Coronary artery (tissue), 2 donors: ENCODE measurements at regions not wholly inside any gene's neighbourhood (a gene's known extent, or its start where the extent isn't known, plus 50 kb on each side); places are given as distances from the start of the nearest gene placed in this dataset.

Source experiments
- DNase-seq: peaks from one replicate; pipeline ENCODE4 v3.0.0-alpha.2; 2017; ENCODE audit warnings: low spot score
- H3K27ac ChIP-seq, 2 donors: fragments of 200-600 bp; sonication (generic); one replicate each; pipeline ENCODE4 v1.5.1; 2016 to 2019
- H3K4me3 ChIP-seq: fragments of 200-600 bp; sonication (generic); 2 replicates; pipeline ENCODE4 v1.5.1; 2016; ENCODE audit warnings: mild to moderate bottlenecking, moderate library complexity
- CTCF ChIP-seq: fragments of 200-600 bp; sonication (generic); IDR thresholded peaks from one replicate; pipeline ENCODE4 v1.5.1; 2019; ENCODE audit warnings: antibody characterized with exemption

GRCh38 chr5:4738298-4738697 lies 401.8 kb upstream of the ADAMTS16 start:
- TF ChIP-seq CTCF, result no peak
- no peak for DNase-seq
- no peak overlapping the region for H3K4me3 ChIP-seq
- no peak overlapping the region for H3K27ac ChIP-seq

GRCh38 chr5:4740156-4740555 lies 400.0 kb upstream of the ADAMTS16 start:
- DNase-seq, result no peak
- no peak for TF ChIP-seq CTCF
- no peak overlapping the region for H3K27ac ChIP-seq
- no peak overlapping the region for H3K4me3 ChIP-seq

GRCh38 chr5:4758550-4758949 lies 381.6 kb upstream of the ADAMTS16 start:
- no peak for TF ChIP-seq CTCF
- no peak for DNase-seq
- H3K4me3 ChIP-seq, result no peak overlapping the region

GRCh38 chr5:4758996-4759395 lies 381.1 kb upstream of the ADAMTS16 start:
- no peak for TF ChIP-seq CTCF
- no peak for DNase-seq
- no peak overlapping the region for H3K27ac ChIP-seq
- no peak overlapping the region for H3K4me3 ChIP-seq

More at GRCh38 chr5:4758550-4758949, 381.6 kb upstream of the ADAMTS16 start:
- no peak overlapping the region for H3K27ac ChIP-seq

- no peak for TF ChIP-seq CTCF
- H3K4me3 ChIP-seq, result no peak overlapping the region
- H3K27ac ChIP-seq, result no peak overlapping the region
- DNase-seq, result no peak
Measured at GRCh38 chr5:4762316-4762715, 377.8 kb upstream of the ADAMTS16 start.

- DNase-seq, result no peak
- TF ChIP-seq CTCF, result no peak
- no peak overlapping the region for H3K4me3 ChIP-seq
- no peak overlapping the region for H3K27ac ChIP-seq
Measured at GRCh38 chr5:4765411-4765810, 374.7 kb upstream of the ADAMTS16 start.

GRCh38 chr5:4766101-4766500 lies 374.0 kb upstream of the ADAMTS16 start:
- no peak for DNase-seq
- no peak overlapping the region for H3K4me3 ChIP-seq
- no peak overlapping the region for H3K27ac ChIP-seq
- TF ChIP-seq CTCF, result no peak
